Parathyroid adenoma (tissue), 2 donors: ENCODE measurements at regions not wholly inside any gene's neighbourhood (a gene's known extent, or its start where the extent isn't known, plus 50 kb on each side); places are given as distances from the start of the nearest gene placed in this dataset.

Experiments used
- H2AFZ ChIP-seq: fragments of 300-600 bp; sonication (generic); one replicate; pipeline ENCODE4 v1.7.0; 2017; ENCODE audit warnings: antibody characterized with exemption, mild to moderate bottlenecking
- H3K27ac ChIP-seq: fragments of 300-600 bp; sonication (generic); one replicate; pipeline ENCODE4 v1.7.0; 2017
- H3K27me3 ChIP-seq: fragments of 300-600 bp; sonication (generic); one replicate; pipeline ENCODE4 v1.7.0; 2017; ENCODE audit warnings: low read length; ENCODE audit not compliant: control insufficient read depth, insufficient read depth
- H3K36me3 ChIP-seq: fragments of 300-600 bp; sonication (generic); one replicate; pipeline ENCODE4 v1.7.0; 2017; ENCODE audit warnings: low read length; ENCODE audit not compliant: control insufficient read depth, insufficient read depth
- H3K4me1 ChIP-seq: fragments of 300-600 bp; sonication (generic); one replicate; pipeline ENCODE4 v1.7.0; 2017; ENCODE audit warnings: control low read depth
- H3K4me2 ChIP-seq: fragments of 300-600 bp; sonication (generic); one replicate; pipeline ENCODE4 v1.7.0; 2017; ENCODE audit warnings: low read length
- H3K4me3 ChIP-seq: fragments of 300-600 bp; sonication (generic); one replicate; pipeline ENCODE4 v1.7.0; 2017; ENCODE audit warnings: low read depth, low read length
- H3K79me2 ChIP-seq: fragments of 300-600 bp; sonication (generic); one replicate; pipeline ENCODE4 v1.7.0; 2017; ENCODE audit warnings: control low read depth
- H3K9ac ChIP-seq: fragments of 300-600 bp; sonication (generic); one replicate; pipeline ENCODE4 v1.7.0; 2017; ENCODE audit warnings: mild to moderate bottlenecking
- H3K9me3 ChIP-seq: fragments of 300-600 bp; sonication (generic); one replicate; pipeline ENCODE4 v1.7.0; 2017; ENCODE audit warnings: low read length; ENCODE audit not compliant: control insufficient read depth
- CTCF ChIP-seq: fragments of 300-600 bp; sonication (generic); IDR thresholded peaks from one replicate; pipeline ENCODE4 v1.7.0; 2017; ENCODE audit warnings: antibody characterized with exemption, mild to moderate bottlenecking
- donor health status: primary hyperparathyroidism.

GRCh38 chr4:104169437-104169836, 325.3 kb downstream of the CXXC4 start:
- no peaks in the 10 kb centered on the region for H3K36me3 ChIP-seq
- H3K27ac ChIP-seq: no peak overlapping the region
- H3K4me1 ChIP-seq: no peaks in the 10 kb centered on the region
- H2AFZ ChIP-seq: no peak overlapping the region
- TF ChIP-seq CTCF: no peak
- no peak overlapping the region for H3K9ac ChIP-seq
- H3K4me3 ChIP-seq: no peak overlapping the region
- no peaks in the 10 kb centered on the region for H3K9me3 ChIP-seq
- H3K4me2 ChIP-seq: no peak overlapping the region
- no peaks in the 10 kb centered on the region for H3K27me3 ChIP-seq
- no peaks in the 10 kb centered on the region for H3K79me2 ChIP-seq

- Histone ChIP-seq H3K4me1 (no peaks in the 10 kb centered on the region), H3K4me3 (no peak overlapping the region), H3K27ac (no peak overlapping the region), H3K79me2 (no peaks in the 10 kb centered on the region), H3K36me3 (no peaks in the 10 kb centered on the region), H3K9ac (no peak overlapping the region), H3K4me2 (no peak overlapping the region), H3K9me3 (no peaks in the 10 kb centered on the region), H3K27me3 (no peaks in the 10 kb centered on the region), H2AFZ (no peak overlapping the region)
- TF ChIP-seq CTCF: no peak
These were observed 327.9 kb downstream of the CXXC4 start for GRCh38 chr4:104166749-104167148.

GRCh38 chr4:104163820-104164219, 330.9 kb downstream of the CXXC4 start:
- H3K36me3 ChIP-seq: no peaks in the 10 kb centered on the region
- H3K27me3 ChIP-seq: no peaks in the 10 kb centered on the region
- TF ChIP-seq CTCF: no peak
- H3K4me2 ChIP-seq: no peak overlapping the region
- H2AFZ ChIP-seq: no peak overlapping the region
- no peak overlapping the region for H3K27ac ChIP-seq
- H3K79me2 ChIP-seq: no peaks in the 10 kb centered on the region
- no peaks in the 10 kb centered on the region for H3K9me3 ChIP-seq
- H3K9ac ChIP-seq: no peak overlapping the region
- H3K4me1 ChIP-seq: no peaks in the 10 kb centered on the region
- no peak overlapping the region for H3K4me3 ChIP-seq

- no peaks in the 10 kb centered on the region for H3K79me2 ChIP-seq
- no peak overlapping the region for H3K9ac ChIP-seq
- H3K9me3 ChIP-seq: no peaks in the 10 kb centered on the region
- H3K4me2 ChIP-seq: no peak overlapping the region
- H3K4me3 ChIP-seq: no peak overlapping the region
- H3K27ac ChIP-seq: no peak overlapping the region
- no peaks in the 10 kb centered on the region for H3K4me1 ChIP-seq
- TF ChIP-seq CTCF: no peak
- no peak overlapping the region for H2AFZ ChIP-seq
- H3K36me3 ChIP-seq: no peaks in the 10 kb centered on the region
- H3K27me3 ChIP-seq: no peaks in the 10 kb centered on the region
These were observed 348.6 kb downstream of the CXXC4 start for GRCh38 chr4:104146048-104146447.

- Histone ChIP-seq H3K27ac (no peak overlapping the region), H3K4me2 (no peak overlapping the region), H3K27me3 (no peaks in the 10 kb centered on the region), H3K4me3 (no peak overlapping the region), H3K79me2 (no peaks in the 10 kb centered on the region), H3K9ac (no peak overlapping the region), H3K4me1 (no peaks in the 10 kb centered on the region), H3K9me3 (no peaks in the 10 kb centered on the region), H2AFZ (no peak overlapping the region), H3K36me3 (no peaks in the 10 kb centered on the region)
- no peak for TF ChIP-seq CTCF
These were observed 356.6 kb downstream of the CXXC4 start for GRCh38 chr4:104138116-104138515.
